ENCODE measurements at regions not wholly inside any gene's neighbourhood (a gene's known extent, or its start where the extent isn't known, plus 50 kb on each side); places are given as distances from the start of the nearest gene placed in this dataset.

DNA sequence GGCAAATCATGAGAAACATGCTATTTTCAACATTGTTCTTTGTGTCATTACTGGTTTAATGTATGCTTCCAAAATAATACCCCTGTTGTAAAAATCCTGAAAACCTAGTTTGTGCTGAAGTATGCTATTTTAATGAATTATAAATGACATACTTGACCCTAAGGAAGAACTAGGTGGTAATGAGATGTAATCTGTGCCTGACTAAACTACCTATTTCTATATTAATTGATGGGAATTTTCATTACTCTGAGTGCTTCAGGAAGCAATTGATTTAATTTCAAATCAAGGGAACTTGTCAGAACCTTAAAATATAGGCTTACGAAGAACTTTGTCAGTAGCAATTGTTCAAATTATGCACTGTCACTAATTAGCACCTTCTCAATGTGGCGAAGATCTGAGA, 1005.6 kb upstream of the SLC10A2 start:
- no peaks in the 10 kb centered on the region for H3K36me3 Mint-ChIP-seq (ENCODE audit: low read depth)
- DNase-seq (ENCODE audit: low spot score), result no peak

DNA sequence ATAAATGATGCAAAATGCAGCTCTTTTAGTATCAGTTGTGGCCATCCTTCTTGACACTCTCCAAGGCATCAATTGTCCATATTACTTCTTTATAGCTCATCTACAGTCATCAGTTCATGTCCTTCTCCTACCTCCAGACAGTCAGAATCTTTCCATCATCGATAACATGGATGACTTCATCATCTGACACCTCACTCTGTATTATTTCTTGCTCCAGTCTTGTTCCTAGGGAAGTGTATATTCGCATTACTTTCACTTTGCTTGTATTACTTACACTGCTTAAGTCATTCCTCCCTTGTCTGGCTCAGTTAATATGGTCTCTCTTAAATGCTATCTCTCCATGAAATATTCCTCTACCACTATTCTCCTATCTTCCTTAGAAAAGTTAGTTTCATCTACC, 999.1 kb upstream of the SLC10A2 start:
- no peaks in the 10 kb centered on the region for H3K27me3 Mint-ChIP-seq (ENCODE audit: low read depth)

More for the DNA sequence above, 1005.6 kb upstream of the SLC10A2 start:
- Mint-ChIP-seq H3K27me3 (ENCODE audit: low read depth) (no peaks in the 10 kb centered on the region), H3K9me3 (ENCODE audit: low read depth) (peaks cover 4% of the 10 kb centered on the region), H3K27ac (ENCODE audit: unreplicated experiment) (no peak overlapping the region), H3K4me3 (ENCODE audit: unreplicated experiment) (no peak overlapping the region), H3K4me1 (ENCODE audit: low read depth) (no peaks in the 10 kb centered on the region)
- no peak for TF ChIP-seq CTCF (IDR thresholded peaks at IDR 0.05)

DNA sequence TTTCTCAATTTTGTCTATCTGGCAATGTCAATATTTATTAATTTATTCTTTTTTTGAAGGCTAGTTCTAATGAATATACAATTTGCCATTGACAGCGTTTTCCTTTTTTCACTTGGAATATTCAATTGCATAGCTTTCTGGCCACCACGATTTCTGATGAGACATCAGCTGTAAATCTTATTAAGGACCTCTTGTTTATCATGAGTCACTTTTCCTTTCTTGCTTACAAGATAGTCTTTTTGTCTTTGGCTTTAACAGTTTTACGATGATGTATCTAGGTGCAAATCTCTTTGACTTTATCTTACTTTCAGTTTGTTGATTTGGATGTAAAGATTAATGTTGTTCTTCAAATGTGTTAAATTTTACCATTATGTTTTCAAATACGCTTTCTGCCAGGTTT, 991.6 kb upstream of the SLC10A2 start:
- no peak for TF ChIP-seq CTCF (IDR thresholded peaks at IDR 0.05)
- no peak for DNase-seq (ENCODE audit: low spot score)
- no peaks in the 10 kb centered on the region for H3K4me1 Mint-ChIP-seq (ENCODE audit: low read depth)
- no peaks in the 10 kb centered on the region for H3K27me3 Mint-ChIP-seq (ENCODE audit: low read depth)
- no peaks in the 10 kb centered on the region for H3K36me3 Mint-ChIP-seq (ENCODE audit: low read depth)
- H3K9me3 Mint-ChIP-seq (ENCODE audit: low read depth), result peaks cover 10% of the 10 kb centered on the region
- H3K27ac Mint-ChIP-seq (ENCODE audit: unreplicated experiment), result no peak overlapping the region
- H3K4me3 Mint-ChIP-seq (ENCODE audit: unreplicated experiment), result no peak overlapping the region

More for the DNA sequence above, 999.1 kb upstream of the SLC10A2 start:
- Mint-ChIP-seq H3K27ac (ENCODE audit: unreplicated experiment) (no peak overlapping the region), H3K4me1 (ENCODE audit: low read depth) (no peaks in the 10 kb centered on the region), H3K4me3 (ENCODE audit: unreplicated experiment) (no peak overlapping the region), H3K9me3 (ENCODE audit: low read depth) (peaks cover 18% of the 10 kb centered on the region), H3K36me3 (ENCODE audit: low read depth) (no peaks in the 10 kb centered on the region)
- no peak for DNase-seq (ENCODE audit: low spot score)
- no peak for TF ChIP-seq CTCF (IDR thresholded peaks at IDR 0.05)

DNA sequence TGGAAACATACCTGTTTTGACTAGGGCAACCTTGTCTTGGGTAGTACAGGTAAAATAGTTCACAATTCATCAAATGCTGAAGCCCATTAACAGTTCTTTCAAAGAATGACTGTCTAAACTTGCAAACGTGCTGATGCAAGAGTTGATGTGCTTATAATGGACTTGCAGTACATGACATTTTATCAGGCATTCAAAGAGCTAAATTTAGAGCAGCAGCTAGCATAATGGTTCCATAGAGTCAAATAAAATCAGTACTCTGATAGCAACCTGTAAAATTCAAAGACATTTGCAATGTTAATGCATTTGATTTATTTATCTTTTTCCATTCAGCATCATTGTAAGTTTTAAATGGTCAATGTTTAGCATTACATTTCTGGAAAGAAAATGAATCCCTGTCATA, 979.7 kb upstream of the SLC10A2 start:
- no peak for TF ChIP-seq CTCF (IDR thresholded peaks at IDR 0.05)
- Mint-ChIP-seq H3K4me1 (ENCODE audit: low read depth) (no peaks in the 10 kb centered on the region), H3K27me3 (ENCODE audit: low read depth) (no peaks in the 10 kb centered on the region), H3K9me3 (ENCODE audit: low read depth) (peaks cover 6% of the 10 kb centered on the region), H3K27ac (ENCODE audit: unreplicated experiment) (no peak overlapping the region), H3K4me3 (ENCODE audit: unreplicated experiment) (no peak overlapping the region), H3K36me3 (ENCODE audit: low read depth) (no peaks in the 10 kb centered on the region)
- DNase-seq (ENCODE audit: low spot score), result no peak

GRCh38 chr13:104043184-104043583, 977.0 kb upstream of the SLC10A2 start:
- H3K4me3 Mint-ChIP-seq (ENCODE audit: unreplicated experiment), result no peak overlapping the region
- H3K4me1 Mint-ChIP-seq (ENCODE audit: low read depth), result no peaks in the 10 kb centered on the region
- no peak for TF ChIP-seq CTCF (IDR thresholded peaks at IDR 0.05)
- H3K36me3 Mint-ChIP-seq (ENCODE audit: low read depth), result no peaks in the 10 kb centered on the region
- H3K27me3 Mint-ChIP-seq (ENCODE audit: low read depth), result no peaks in the 10 kb centered on the region
- no peak overlapping the region for H3K27ac Mint-ChIP-seq (ENCODE audit: unreplicated experiment)
- no peak for DNase-seq (ENCODE audit: low spot score)
- H3K9me3 Mint-ChIP-seq (ENCODE audit: low read depth), result peaks cover 10% of the 10 kb centered on the region

Measured in chondrocyte (in vitro differentiated cells).